ENCODE measurements at regions not wholly inside any gene's neighbourhood (a gene's known extent, or its start where the extent isn't known, plus 50 kb on each side); places are given as distances from the start of the nearest gene placed in this dataset.

DNA sequence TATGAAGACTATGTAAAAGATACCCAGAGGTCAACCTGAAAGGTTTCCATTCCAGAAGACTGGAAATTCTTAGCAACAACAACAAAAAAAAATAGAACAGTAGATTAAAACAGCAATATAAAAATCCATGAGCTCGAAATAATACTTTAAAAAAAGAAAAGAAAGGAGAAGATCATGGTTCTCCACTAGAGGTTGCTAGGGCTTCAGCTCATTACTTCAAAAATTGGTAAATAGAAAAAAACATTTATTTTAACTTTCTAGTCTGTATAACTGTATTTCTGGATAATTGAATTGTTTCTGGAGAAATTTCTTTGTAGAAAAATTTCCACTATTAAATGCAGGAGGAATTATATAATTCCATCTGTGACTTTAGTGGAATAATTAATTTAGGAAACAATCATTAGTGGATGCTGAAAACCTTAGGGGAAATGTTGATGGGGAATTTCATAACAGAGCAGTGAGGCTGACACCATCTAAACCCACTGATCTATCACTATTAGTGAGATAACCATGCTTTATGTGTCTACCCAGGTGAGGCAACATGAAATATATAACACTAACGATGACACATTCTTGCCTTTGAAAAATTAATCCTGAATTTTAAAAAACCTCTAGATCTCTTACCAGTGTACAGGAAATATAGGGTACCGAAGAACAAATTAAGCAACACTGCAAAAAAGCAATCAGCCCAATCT is 62.5 kb upstream of the SNRK start:
- no peak for DNase-seq
- H3K36me3 ChIP-seq: no peaks in the 10 kb centered on the region
- no peaks in the 10 kb centered on the region for H3K4me1 ChIP-seq
- intact Hi-C loops (cut with DNase I; ENCODE audit: low total_unique reads): no loop called here
- peak; percentile 27 to 28 for TF ChIP-seq CTCF (IDR thresholded peaks at IDR 0.05)
- no peak overlapping the region for H3K4me3 ChIP-seq
- peaks cover 0 to 21% (median 19%) of the 10 kb centered on the region in 3 donors for H3K9me3 ChIP-seq
- peaks cover 0 to 1% of the 10 kb centered on the region in 2 donors for H3K27me3 ChIP-seq
- no peak overlapping the region for H3K27ac ChIP-seq

DNA sequence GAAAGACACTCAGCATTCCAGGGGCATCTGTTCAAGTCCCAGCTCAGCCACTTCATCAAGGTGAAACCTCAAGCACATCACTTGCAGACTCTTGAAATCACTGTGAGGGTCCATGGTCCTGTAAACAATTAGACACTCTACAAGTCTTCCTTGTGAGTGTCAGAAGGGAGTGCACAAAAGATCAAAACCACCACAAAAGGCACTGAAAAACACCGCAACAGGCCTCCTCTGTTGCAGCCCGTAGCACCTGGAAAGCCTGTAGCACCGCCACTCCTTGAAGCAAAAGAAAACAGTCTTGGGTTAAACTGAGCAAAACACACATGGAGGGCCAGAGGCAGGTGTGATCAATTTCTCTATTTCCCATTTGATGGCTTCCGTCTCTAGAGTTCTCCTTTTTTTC is 63.8 kb upstream of the SNRK start:
- H3K4me1 ChIP-seq: no peaks in the 10 kb centered on the region
- H3K9me3 ChIP-seq: peaks cover 0 to 8% (median 7%) of the 10 kb centered on the region in 3 donors
- H3K4me3 ChIP-seq: no peak overlapping the region
- H3K36me3 ChIP-seq: no peaks in the 10 kb centered on the region
- peaks cover 0 to 3% of the 10 kb centered on the region in 2 donors for H3K27me3 ChIP-seq
- no peak overlapping the region for H3K27ac ChIP-seq
- intact Hi-C loops (cut with DNase I; ENCODE audit: low total_unique reads): no loop called here
- TF ChIP-seq CTCF (IDR thresholded peaks at IDR 0.05): no peak
- no peak for DNase-seq

DNA sequence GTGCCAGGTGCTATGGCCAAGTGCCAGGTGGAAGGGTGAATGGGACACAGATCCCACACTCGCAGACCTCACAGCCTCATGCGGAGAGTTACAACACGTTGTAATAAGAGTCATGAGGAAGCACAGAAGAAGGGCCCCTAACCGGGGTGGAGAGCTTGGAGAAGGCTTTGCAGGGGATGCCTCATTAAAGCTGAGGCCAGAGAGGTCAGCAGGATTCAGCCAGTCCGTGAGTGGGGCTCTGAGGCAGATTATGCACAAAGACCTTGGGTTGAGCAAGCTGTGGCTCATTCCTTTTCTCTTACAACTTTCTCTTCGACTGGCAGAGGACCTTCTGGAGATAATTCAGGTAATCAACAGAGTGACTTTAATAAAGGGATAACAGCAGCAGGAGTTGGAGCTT is 65.3 kb upstream of the SNRK start:
- Histone ChIP-seq H3K36me3 (no peaks in the 10 kb centered on the region), H3K4me1 (no peaks in the 10 kb centered on the region), H3K27me3 (peaks cover 0 to 3% of the 10 kb centered on the region in 2 donors), H3K9me3 (peaks cover 0 to 4% (median 0%) of the 10 kb centered on the region in 3 donors), H3K4me3 (no peak overlapping the region), H3K27ac (no peak overlapping the region)
- TF ChIP-seq CTCF (IDR thresholded peaks at IDR 0.05): no peak
- DNase-seq: no peak
- intact Hi-C loops (cut with DNase I; ENCODE audit: low total_unique reads): no loop called here

GRCh38 chr3:43219616-43220015 is 66.7 kb upstream of the SNRK start:
- Histone ChIP-seq H3K27me3 (peaks cover 0 to 6% of the 10 kb centered on the region in 2 donors), H3K4me3 (no peak overlapping the region), H3K9me3 (peaks cover 0 to 4% (median 0%) of the 10 kb centered on the region in 3 donors), H3K27ac (no peak overlapping the region), H3K4me1 (no peaks in the 10 kb centered on the region), H3K36me3 (no peaks in the 10 kb centered on the region)
- DNase-seq: no peak
- intact Hi-C loops (cut with DNase I; ENCODE audit: low total_unique reads): no loop called here
- no peak for TF ChIP-seq CTCF (IDR thresholded peaks at IDR 0.05)

- DNase-seq: no peak
- intact Hi-C loops (cut with DNase I; ENCODE audit: low total_unique reads): no loop called here
- no peak overlapping the region for H3K27ac ChIP-seq
- H3K4me1 ChIP-seq: no peaks in the 10 kb centered on the region
- peaks cover 0 to 4% (median 0%) of the 10 kb centered on the region in 3 donors for H3K9me3 ChIP-seq
- peaks cover 0 to 6% of the 10 kb centered on the region in 2 donors for H3K27me3 ChIP-seq
- H3K4me3 ChIP-seq: no peak overlapping the region
- TF ChIP-seq CTCF (IDR thresholded peaks at IDR 0.05): no peak
- H3K36me3 ChIP-seq: no peaks in the 10 kb centered on the region
These were observed 67.4 kb upstream of the SNRK start for GRCh38 chr3:43218921-43219320.
